OCI-LY7 (cell line): ENCODE measurements at regions not wholly inside any gene's neighbourhood (a gene's known extent, or its start where the extent isn't known, plus 50 kb on each side); places are given as distances from the start of the nearest gene placed in this dataset.

Experiments used
- BruUV-seq: library from RNA; stranded (reverse); fragments of 400-500 nt; replicated peaks from 2 replicates; lab custom pipeline; 2021; lab: Mats Ljungman, UMichigan
- CTCF ChIA-PET: fragments of 300-600 bp; sonication (Branson Sonifier 250); formaldehyde crosslinking; loops from one replicate; lab custom pipeline; 2022; ENCODE audit warnings: antibody characterized with exemption; ENCODE audit not compliant: unreplicated experiment; lab: Charles Lee
- POLR2A ChIA-PET: fragments of 300-600 bp; sonication (Branson Sonifier 250); formaldehyde crosslinking; loops from one replicate; lab custom pipeline; 2022; ENCODE audit warnings: antibody characterized with exemption; lab: Charles Lee
- DNase-seq: peaks from one replicate; pipeline ENCODE4 v3.0.0-alpha.2; 2015; ENCODE audit warnings: low spot score
- H2AFZ ChIP-seq: fragments of 200-600 bp; sonication (generic), shearing (Covaris generic); 2 replicates; pipeline ENCODE4 v1.6.1; 2014; ENCODE audit warnings: mild to moderate bottlenecking, antibody characterized with exemption, low read length, moderate library complexity
- H3K27ac ChIP-seq: fragments of 200-600 bp; sonication (generic); 2 replicates; pipeline ENCODE4 v1.5.1; 2014; ENCODE audit warnings: mixed run types, low read depth, mild to moderate bottlenecking, moderate library complexity, low read length, inconsistent platforms; ENCODE audit not compliant: poor library complexity, severe bottlenecking
- H3K36me3 ChIP-seq: fragments of 200-600 bp; sonication (generic); 2 replicates; pipeline ENCODE4 v1.6.1; 2014; ENCODE audit warnings: mild to moderate bottlenecking, antibody characterized with exemption, low read length, moderate library complexity, mixed read lengths; ENCODE audit not compliant: insufficient read depth
- H3K4me1 ChIP-seq: fragments of 200-600 bp; sonication (generic); 2 replicates; pipeline ENCODE4 v1.5.1; 2014; ENCODE audit warnings: mild to moderate bottlenecking, low read length; ENCODE audit not compliant: insufficient read depth, poor library complexity, severe bottlenecking
- H3K4me2 ChIP-seq: fragments of 200-600 bp; sonication (generic); 2 replicates; pipeline ENCODE4 v1.6.1; 2014; ENCODE audit warnings: mild to moderate bottlenecking, low read length
- H3K4me3 ChIP-seq: fragments of 200-600 bp; sonication (generic); 2 replicates; pipeline ENCODE4 v1.5.1; 2014; ENCODE audit warnings: mild to moderate bottlenecking, low read depth, low read length; ENCODE audit not compliant: poor library complexity, severe bottlenecking
- H3K79me2 ChIP-seq: fragments of 200-600 bp; sonication (generic); 2 replicates; pipeline ENCODE4 v1.6.1; 2016; ENCODE audit warnings: low read depth, mild to moderate bottlenecking, low read length, moderate library complexity, mixed read lengths; ENCODE audit not compliant: insufficient read depth
- H3K9me2 ChIP-seq: fragments of 200-600 bp; sonication (generic); 2 replicates; pipeline ENCODE4 v1.6.1; 2016; ENCODE audit warnings: mild to moderate bottlenecking, low read length, mixed read lengths; ENCODE audit not compliant: insufficient read depth
- H3K9me3 ChIP-seq: fragments of 200-600 bp; sonication (generic); 2 replicates; pipeline ENCODE4 v1.6.1; 2014; ENCODE audit warnings: mild to moderate bottlenecking, mixed run types, low read length, mixed read lengths
- H4K20me1 ChIP-seq: fragments of 200-600 bp; sonication (generic); 2 replicates; pipeline ENCODE4 v1.6.1; 2014; ENCODE audit warnings: mild to moderate bottlenecking, antibody characterized with exemption, low read length, moderate library complexity, mixed read lengths; ENCODE audit not compliant: insufficient read depth
- EZH2phosphoT487 ChIP-seq: fragments of 200-600 bp; sonication (generic); IDR thresholded peaks from 2 replicates; pipeline ENCODE4 v1.6.1; 2018; ENCODE audit warnings: low read depth, borderline replicate concordance, mild to moderate bottlenecking, mixed run types, antibody characterized with exemption, low read length, moderate library complexity, mixed read lengths
- intact Hi-C: fragments of 100-400 bp; cut with micrococcal nuclease; formaldehyde crosslinking; loops from one replicate; pipeline ENCODE4 v1.10.0; 2022; ENCODE audit not compliant: unreplicated experiment
- TF ChIP-seq, protein P1 (sequence below): fragments of 200-600 bp; sonication (generic); conservative IDR thresholded peaks from 2 replicates; pipeline ENCODE4 v1.5.1; 2014; ENCODE audit warnings: mild to moderate bottlenecking, antibody characterized with exemption, low read length, moderate library complexity, mixed read lengths

DNA sequence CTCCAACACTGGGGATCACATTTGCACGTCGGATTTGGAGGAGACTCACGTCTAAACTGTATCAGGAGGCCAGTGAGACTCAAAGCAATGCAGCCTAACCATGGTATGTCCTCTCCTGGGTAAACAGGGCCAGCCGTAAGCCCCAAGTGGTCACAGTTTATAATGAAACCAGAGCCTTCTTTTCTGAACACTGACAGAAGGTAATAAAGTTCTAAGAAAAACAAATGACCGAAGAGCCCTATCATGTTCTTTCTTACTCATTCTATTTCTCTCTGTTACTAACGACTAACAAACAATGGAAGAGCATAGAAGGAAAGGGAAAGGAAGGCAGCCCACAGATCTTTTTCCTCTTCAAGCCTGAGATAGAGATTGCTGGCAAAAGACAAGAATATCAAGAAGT is 796.8 kb upstream of the SOX11 start:
- no peak overlapping the region for H2AFZ ChIP-seq
- H3K9me2 ChIP-seq, result no peaks in the 10 kb centered on the region
- H3K27ac ChIP-seq, result no peak overlapping the region
- no peaks in the 10 kb centered on the region for H3K79me2 ChIP-seq
- no peaks in the 10 kb centered on the region for H3K9me3 ChIP-seq
- no peaks in the 10 kb centered on the region for H3K36me3 ChIP-seq
- CTCF ChIA-PET, result no interaction called here
- H3K4me1 ChIP-seq, result no peaks in the 10 kb centered on the region
- intact Hi-C loops, result no loop called here
- TF ChIP-seq EZH2phosphoT487, result no peak
- TF ChIP-seq, protein P1, sequence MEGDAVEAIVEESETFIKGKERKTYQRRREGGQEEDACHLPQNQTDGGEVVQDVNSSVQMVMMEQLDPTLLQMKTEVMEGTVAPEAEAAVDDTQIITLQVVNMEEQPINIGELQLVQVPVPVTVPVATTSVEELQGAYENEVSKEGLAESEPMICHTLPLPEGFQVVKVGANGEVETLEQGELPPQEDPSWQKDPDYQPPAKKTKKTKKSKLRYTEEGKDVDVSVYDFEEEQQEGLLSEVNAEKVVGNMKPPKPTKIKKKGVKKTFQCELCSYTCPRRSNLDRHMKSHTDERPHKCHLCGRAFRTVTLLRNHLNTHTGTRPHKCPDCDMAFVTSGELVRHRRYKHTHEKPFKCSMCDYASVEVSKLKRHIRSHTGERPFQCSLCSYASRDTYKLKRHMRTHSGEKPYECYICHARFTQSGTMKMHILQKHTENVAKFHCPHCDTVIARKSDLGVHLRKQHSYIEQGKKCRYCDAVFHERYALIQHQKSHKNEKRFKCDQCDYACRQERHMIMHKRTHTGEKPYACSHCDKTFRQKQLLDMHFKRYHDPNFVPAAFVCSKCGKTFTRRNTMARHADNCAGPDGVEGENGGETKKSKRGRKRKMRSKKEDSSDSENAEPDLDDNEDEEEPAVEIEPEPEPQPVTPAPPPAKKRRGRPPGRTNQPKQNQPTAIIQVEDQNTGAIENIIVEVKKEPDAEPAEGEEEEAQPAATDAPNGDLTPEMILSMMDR, result no peak
- POLR2A ChIA-PET, result interaction anchor here (1.0 kb wide), 1 partner anchor 10 kb away, joined by 3 read pairs; no protein-coding TSS in a partner anchor
- H4K20me1 ChIP-seq, result no peaks in the 10 kb centered on the region
- BruUV-seq, result no TSS peak
- DNase-seq, result no peak
- no peak overlapping the region for H3K4me2 ChIP-seq
- no peak overlapping the region for H3K4me3 ChIP-seq

DNA sequence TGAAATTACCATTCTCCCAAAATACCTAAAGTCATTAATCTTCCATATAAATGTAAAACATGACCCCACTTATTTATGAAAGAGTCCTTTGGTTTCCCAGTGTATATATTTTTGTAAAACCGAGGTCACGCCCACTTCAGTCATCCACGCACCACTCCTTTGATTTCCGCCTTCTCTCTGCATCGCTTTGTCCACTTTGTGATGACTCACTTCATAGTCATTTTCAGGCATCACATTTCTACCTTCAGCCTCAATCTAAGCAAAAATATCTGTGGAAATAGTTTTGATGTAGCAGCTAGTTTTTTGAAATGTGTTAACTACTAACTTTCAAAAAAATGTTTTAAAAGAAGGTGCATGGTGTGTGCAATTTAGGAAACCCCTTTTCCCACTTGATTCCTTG is 793.5 kb upstream of the SOX11 start:
- no peak for TF ChIP-seq EZH2phosphoT487
- TF ChIP-seq, protein P1, result no peak
- Histone ChIP-seq H4K20me1 (no peaks in the 10 kb centered on the region), H3K36me3 (no peaks in the 10 kb centered on the region), H3K4me3 (no peak overlapping the region), H3K4me1 (no peaks in the 10 kb centered on the region), H3K27ac (no peak overlapping the region), H3K9me2 (no peaks in the 10 kb centered on the region), H3K4me2 (no peak overlapping the region), H2AFZ (no peak overlapping the region), H3K9me3 (no peaks in the 10 kb centered on the region), H3K79me2 (no peaks in the 10 kb centered on the region)
- POLR2A ChIA-PET, result no interaction called here
- intact Hi-C loops, result no loop called here
- BruUV-seq, result no TSS peak
- CTCF ChIA-PET, result no interaction called here
- DNase-seq, result no peak

DNA sequence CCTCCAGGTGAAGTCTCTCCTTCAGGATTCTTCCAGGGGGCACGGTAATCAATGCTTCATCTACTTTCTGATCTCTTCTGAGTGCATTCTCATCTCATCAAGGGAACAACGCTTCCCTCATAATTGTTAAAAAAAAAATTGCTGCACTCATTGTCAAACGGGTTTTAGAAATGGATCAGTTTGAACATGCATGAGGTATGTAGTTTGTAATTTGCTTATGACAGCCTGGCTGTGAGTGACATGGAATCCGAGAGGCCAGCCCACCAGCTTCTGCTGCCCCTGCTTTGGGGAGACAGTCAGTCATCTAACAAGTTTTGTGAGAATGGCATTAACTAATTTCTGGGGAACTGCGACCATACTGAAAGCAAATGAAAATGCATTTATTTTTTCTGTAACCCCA is 791.9 kb upstream of the SOX11 start:
- no peak for DNase-seq
- no peaks in the 10 kb centered on the region for H3K9me2 ChIP-seq
- TF ChIP-seq EZH2phosphoT487, result no peak
- TF ChIP-seq, protein P1, result no peak
- ChIA-PET POLR2A (no interaction called here), CTCF (no interaction called here)
- no TSS peak for BruUV-seq
- no peak overlapping the region for H2AFZ ChIP-seq
- H3K4me1 ChIP-seq, result no peaks in the 10 kb centered on the region
- no peak overlapping the region for H3K4me3 ChIP-seq
- H3K4me2 ChIP-seq, result no peak overlapping the region
- intact Hi-C loops, result no loop called here
- H3K9me3 ChIP-seq, result no peaks in the 10 kb centered on the region
- no peaks in the 10 kb centered on the region for H3K36me3 ChIP-seq
- no peaks in the 10 kb centered on the region for H3K79me2 ChIP-seq
- H4K20me1 ChIP-seq, result no peaks in the 10 kb centered on the region
- no peak overlapping the region for H3K27ac ChIP-seq
